AG10803 (cell line): ENCODE measurements at regions not wholly inside any gene's neighbourhood (a gene's known extent, or its start where the extent isn't known, plus 50 kb on each side); places are given as distances from the start of the nearest gene placed in this dataset.

Experiments
- DNase-seq: peaks from one replicate; pipeline ENCODE4 v3.0.0; 2010; ENCODE audit warnings: low read depth
- H3K4me3 ChIP-seq: 2 replicates; pipeline ENCODE4 v1.5.1; 2011; ENCODE audit warnings: mild to moderate bottlenecking, low read length, control low read depth
- TF ChIP-seq, protein P1 (sequence below): conservative IDR thresholded peaks from 2 replicates; pipeline ENCODE4 v1.5.1; 2011; ENCODE audit warnings: mild to moderate bottlenecking, low read length, control low read depth, inconsistent platforms

DNA sequence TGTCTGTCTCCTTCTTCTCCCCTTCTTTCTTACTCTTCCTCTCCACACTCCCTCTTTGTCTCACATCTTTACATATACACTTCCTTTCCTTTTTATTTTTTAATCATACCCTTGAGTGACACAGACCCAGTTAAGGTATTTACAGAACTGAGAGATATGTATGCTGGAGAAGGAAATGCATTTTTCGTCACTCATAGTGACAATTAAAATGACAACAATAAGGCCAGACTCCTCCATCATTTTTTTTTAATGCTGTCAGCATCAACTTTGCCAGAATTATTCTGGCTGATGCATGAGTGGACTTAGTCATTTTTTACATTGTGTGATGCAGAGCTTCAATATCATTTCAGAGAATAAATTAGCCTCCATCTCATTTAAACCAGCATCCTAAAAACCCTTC lies 272.9 kb downstream of the TMEM38B start:
- no peak overlapping the region for H3K4me3 ChIP-seq
- TF ChIP-seq, protein P1, sequence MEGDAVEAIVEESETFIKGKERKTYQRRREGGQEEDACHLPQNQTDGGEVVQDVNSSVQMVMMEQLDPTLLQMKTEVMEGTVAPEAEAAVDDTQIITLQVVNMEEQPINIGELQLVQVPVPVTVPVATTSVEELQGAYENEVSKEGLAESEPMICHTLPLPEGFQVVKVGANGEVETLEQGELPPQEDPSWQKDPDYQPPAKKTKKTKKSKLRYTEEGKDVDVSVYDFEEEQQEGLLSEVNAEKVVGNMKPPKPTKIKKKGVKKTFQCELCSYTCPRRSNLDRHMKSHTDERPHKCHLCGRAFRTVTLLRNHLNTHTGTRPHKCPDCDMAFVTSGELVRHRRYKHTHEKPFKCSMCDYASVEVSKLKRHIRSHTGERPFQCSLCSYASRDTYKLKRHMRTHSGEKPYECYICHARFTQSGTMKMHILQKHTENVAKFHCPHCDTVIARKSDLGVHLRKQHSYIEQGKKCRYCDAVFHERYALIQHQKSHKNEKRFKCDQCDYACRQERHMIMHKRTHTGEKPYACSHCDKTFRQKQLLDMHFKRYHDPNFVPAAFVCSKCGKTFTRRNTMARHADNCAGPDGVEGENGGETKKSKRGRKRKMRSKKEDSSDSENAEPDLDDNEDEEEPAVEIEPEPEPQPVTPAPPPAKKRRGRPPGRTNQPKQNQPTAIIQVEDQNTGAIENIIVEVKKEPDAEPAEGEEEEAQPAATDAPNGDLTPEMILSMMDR, result no peak
- DNase-seq, result no peak

DNA sequence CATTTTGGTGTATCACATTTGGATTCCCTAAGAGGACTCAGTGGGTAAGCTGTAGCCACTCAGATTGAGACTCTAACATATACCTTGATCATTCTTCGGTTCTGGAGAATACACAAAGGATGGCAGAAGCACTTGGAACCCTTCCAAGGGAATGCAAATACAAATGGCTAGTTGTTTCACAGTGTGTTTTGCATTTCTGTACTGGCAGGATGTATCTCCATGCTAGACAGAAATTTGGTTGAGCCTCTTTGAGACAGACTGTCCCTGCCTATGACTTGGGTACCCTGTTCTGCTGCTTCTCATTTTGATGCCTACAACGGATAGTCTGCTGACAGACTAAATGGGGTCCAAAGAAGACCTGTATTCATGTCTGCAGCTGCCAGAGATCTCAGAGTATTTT lies 273.5 kb downstream of the TMEM38B start:
- H3K4me3 ChIP-seq, result no peak overlapping the region
- TF ChIP-seq, protein P1, result no peak
- no peak for DNase-seq

DNA sequence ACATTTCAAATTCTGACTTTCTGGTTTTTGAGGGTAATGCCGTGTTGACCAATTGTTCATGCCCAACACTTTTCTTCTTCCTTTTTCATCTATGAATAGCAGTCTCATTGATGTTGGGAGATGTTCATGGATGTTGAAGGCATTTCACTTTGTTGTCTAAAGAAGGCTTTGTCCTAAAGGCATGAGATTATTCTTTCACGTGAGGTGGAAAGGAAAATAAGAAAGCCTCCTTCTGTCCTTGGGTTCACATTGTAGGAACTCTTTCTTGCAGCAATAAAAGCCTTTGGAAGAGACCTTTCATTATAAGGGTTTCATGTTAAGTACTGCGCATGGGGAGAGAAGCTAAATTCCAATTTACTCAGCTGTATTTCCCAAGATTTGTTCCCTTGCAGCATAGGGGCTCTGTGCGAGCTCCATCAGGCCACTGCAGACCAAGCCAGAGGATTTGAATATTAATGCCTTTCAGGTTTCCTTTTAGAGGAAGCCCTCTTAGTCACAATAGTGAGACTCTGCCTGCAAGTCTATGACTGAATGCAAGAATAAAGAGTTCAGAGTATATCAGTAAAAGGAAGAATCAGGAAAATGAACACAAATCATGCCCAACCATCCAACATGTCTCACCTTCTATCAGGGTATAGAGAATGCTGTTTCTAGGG lies 274.6 kb downstream of the TMEM38B start:
- H3K4me3 ChIP-seq, result no peak overlapping the region
- DNase-seq, result no peak
- TF ChIP-seq, protein P1, result no peak

DNA sequence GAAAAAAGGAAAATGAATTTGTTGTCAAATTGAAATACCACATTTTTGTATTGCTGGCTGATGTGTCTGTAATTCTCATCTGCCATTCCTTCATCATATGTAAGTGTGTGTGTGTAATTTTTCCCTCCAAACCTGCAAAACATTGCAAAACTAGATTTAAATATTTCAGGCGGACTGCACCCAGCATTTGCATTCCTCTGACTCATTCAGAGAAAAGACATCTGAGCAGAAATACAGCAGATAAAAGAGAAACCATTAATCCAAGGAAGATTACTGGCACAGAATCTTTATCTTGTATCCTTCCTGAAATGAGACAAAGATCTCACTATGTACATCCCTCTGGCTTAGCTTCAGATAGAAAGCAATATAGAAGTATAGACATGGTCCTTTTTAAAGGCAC lies 275.3 kb downstream of the TMEM38B start:
- H3K4me3 ChIP-seq, result no peak overlapping the region
- TF ChIP-seq, protein P1, result no peak
- DNase-seq, result peak; percentile 1

DNA sequence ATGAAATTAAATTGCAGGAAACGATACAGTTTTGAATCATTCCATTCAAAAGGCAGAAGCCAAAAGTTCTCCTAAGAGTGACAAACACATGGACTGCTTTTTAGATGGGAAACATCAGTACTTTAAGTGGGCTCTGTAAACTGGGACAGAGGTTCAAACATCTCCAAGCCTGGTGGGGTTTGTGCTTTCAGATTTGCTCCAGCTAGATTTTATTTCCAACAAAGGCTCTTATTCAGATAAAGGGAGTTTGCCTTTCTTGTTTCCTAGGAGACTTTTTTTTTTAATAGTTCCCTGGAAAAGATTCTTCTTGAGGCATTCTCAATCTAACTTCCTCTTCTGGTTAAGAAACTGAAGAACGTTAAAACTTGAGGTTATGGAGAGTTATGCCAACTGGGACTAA lies 277.6 kb downstream of the TMEM38B start:
- DNase-seq, result no peak
- TF ChIP-seq, protein P1, result no peak
- no peak overlapping the region for H3K4me3 ChIP-seq

DNA sequence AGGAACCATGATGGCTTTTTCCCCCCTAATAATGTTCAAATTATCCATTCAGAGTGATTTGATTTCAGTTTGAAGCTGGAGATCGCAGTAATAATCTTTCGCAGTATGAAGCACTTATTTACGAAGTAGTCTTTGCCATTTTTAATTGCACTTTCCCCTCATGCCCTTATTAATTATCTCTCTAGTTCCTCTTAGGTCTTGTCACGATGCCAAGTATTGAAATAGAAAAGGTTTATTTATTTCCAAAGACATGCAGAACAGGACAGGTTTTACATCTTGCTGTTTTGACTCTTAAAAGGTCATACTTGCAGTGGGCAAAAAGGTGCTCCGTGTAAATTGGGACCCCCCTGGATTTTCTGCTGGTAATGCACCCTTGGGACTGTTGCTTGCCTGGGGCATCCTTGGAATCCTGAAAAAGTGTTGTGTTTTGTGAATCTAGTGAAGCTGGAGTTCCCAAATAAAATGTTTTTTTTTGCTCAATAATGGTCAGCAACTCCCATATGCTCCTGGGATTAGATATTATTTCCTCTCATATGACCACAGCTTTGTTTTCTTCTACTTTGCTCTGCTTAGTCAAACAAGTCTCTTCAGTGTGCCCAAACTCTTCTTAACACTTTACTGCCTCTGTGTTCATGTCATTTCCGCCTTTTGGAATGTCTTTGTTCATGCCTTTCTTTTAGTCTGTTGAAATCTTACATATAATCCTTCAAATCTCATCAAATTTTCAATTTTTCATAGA lies 278.3 kb downstream of the TMEM38B start:
- H3K4me3 ChIP-seq, result no peak overlapping the region
- no peak for DNase-seq
- TF ChIP-seq, protein P1, result no peak

DNA sequence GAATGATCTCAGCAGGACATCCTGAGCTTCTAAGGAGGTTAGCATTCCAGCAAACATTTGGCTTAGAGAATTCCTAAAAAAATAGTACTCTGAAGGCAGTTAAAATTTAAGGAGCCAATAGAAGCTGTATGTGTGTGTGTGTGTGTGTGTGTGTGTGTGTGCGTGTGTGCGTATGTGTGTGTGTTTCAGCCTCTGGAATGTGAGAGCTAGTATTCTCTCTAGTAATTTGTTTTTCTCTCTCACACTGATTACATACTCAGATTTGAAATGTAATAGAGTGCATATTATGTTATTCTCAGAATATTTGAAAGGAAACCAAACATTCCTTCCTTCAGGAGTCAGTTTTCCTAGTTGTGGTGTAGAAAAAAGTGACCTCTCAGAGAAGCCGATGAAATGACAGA lies 279.6 kb downstream of the TMEM38B start:
- TF ChIP-seq, protein P1, result no peak
- no peak overlapping the region for H3K4me3 ChIP-seq
- DNase-seq, result peak; percentile 75
